ENCODE measurements at regions not wholly inside any gene's neighbourhood (a gene's known extent, or its start where the extent isn't known, plus 50 kb on each side); places are given as distances from the start of the nearest gene placed in this dataset.
"Not testable (repeated sequence)": the region's sequence is repeated elsewhere in the genome, so short reads cannot be mapped to it uniquely, and the experiment has no call there.

- Histone ChIP-seq H3K9me3 (no peaks in the 10 kb centered on the region), H3K27ac (no peak overlapping the region), H3K4me1 (no peaks in the 10 kb centered on the region), H3K4me3 (no peak overlapping the region), H3K36me3 (no peaks in the 10 kb centered on the region), H3K27me3 (ENCODE audit: low read depth) (no peaks in the 10 kb centered on the region)
- intact Hi-C loops (cut with DNase I) = no loop called here
- no peak for ATAC-seq
- TF ChIP-seq, protein P1, sequence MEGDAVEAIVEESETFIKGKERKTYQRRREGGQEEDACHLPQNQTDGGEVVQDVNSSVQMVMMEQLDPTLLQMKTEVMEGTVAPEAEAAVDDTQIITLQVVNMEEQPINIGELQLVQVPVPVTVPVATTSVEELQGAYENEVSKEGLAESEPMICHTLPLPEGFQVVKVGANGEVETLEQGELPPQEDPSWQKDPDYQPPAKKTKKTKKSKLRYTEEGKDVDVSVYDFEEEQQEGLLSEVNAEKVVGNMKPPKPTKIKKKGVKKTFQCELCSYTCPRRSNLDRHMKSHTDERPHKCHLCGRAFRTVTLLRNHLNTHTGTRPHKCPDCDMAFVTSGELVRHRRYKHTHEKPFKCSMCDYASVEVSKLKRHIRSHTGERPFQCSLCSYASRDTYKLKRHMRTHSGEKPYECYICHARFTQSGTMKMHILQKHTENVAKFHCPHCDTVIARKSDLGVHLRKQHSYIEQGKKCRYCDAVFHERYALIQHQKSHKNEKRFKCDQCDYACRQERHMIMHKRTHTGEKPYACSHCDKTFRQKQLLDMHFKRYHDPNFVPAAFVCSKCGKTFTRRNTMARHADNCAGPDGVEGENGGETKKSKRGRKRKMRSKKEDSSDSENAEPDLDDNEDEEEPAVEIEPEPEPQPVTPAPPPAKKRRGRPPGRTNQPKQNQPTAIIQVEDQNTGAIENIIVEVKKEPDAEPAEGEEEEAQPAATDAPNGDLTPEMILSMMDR (IDR thresholded peaks at IDR 0.05) = no peak
- no peak for DNase-seq
Observed at GRCh38 chr7:12930534-12930933, 243.1 kb downstream of the ARL4A start.

- H3K9me3 ChIP-seq; H3K27me3 ChIP-seq (ENCODE audit: low read depth); intact Hi-C loops (cut with DNase I); H3K27ac ChIP-seq; H3K36me3 ChIP-seq; DNase-seq; H3K4me1 ChIP-seq; ATAC-seq: not testable (repeated sequence)
- H3K4me3 ChIP-seq = peak overlapping the region; percentile 22
Observed at GRCh38 chr7:12931465-12931864, 244.0 kb downstream of the ARL4A start.

GRCh38 chr7:12939694-12940093 lies 252.3 kb downstream of the ARL4A start:
- no peak overlapping the region for H3K27ac ChIP-seq
- no peak for DNase-seq
- H3K4me3 ChIP-seq = no peak overlapping the region
- no peaks in the 10 kb centered on the region for H3K27me3 ChIP-seq (ENCODE audit: low read depth)
- H3K4me1 ChIP-seq = no peaks in the 10 kb centered on the region
- H3K36me3 ChIP-seq = no peaks in the 10 kb centered on the region
- TF ChIP-seq, protein P1 (IDR thresholded peaks at IDR 0.05) = no peak
- intact Hi-C loops (cut with DNase I) = no loop called here
- no peak for ATAC-seq
- no peaks in the 10 kb centered on the region for H3K9me3 ChIP-seq

DNA sequence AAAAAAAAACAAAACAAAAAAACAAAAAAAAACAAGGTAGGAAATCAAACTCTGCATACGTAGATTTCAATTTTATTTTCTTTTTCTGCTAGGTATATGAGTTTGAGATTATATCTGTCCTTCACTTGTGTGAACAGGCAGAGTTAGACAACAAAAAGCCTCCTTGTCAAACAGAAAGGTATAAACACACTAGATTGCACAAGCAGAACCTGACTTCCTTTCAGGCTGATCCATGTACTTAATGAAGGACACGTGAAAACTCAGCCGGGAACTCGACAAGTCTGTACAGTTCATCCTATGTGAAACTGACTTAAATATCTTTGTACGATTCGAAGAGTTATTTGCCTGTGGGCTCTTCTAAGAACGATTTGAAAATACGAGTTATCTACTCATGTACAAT lies 254.1 kb downstream of the ARL4A start:
- Histone ChIP-seq H3K4me3 (no peak overlapping the region), H3K36me3 (no peaks in the 10 kb centered on the region), H3K4me1 (no peaks in the 10 kb centered on the region), H3K27ac (no peak overlapping the region), H3K9me3 (no peaks in the 10 kb centered on the region), H3K27me3 (ENCODE audit: low read depth) (no peaks in the 10 kb centered on the region)
- DNase-seq = no peak
- TF ChIP-seq, protein P1 (IDR thresholded peaks at IDR 0.05) = no peak
- intact Hi-C loops (cut with DNase I) = no loop called here
- peak in 1 of 2 donors; percentile 36 for ATAC-seq

- intact Hi-C loops (cut with DNase I) = no loop called here
- H3K36me3 ChIP-seq = no peaks in the 10 kb centered on the region
- ATAC-seq = peak in 1 of 2 donors; percentile 60
- no peak overlapping the region for H3K27ac ChIP-seq
- DNase-seq = no peak
- TF ChIP-seq, protein P1 (IDR thresholded peaks at IDR 0.05) = no peak
- H3K27me3 ChIP-seq (ENCODE audit: low read depth) = no peaks in the 10 kb centered on the region
- no peaks in the 10 kb centered on the region for H3K9me3 ChIP-seq
- no peaks in the 10 kb centered on the region for H3K4me1 ChIP-seq
- H3K4me3 ChIP-seq = no peak overlapping the region
Observed at GRCh38 chr7:12942609-12943008, 255.2 kb downstream of the ARL4A start.

- no peak for ATAC-seq
- intact Hi-C loops (cut with DNase I) = no loop called here
- Histone ChIP-seq H3K36me3 (no peaks in the 10 kb centered on the region), H3K27ac (no peak overlapping the region), H3K27me3 (ENCODE audit: low read depth) (no peaks in the 10 kb centered on the region), H3K4me1 (no peaks in the 10 kb centered on the region), H3K9me3 (no peaks in the 10 kb centered on the region), H3K4me3 (no peak overlapping the region)
- no peak for DNase-seq
- TF ChIP-seq, protein P1 (IDR thresholded peaks at IDR 0.05) = no peak
Observed at GRCh38 chr7:12943781-12944180, 256.3 kb downstream of the ARL4A start.

Measured in lower lobe of right lung (tissue), 2 donors.